Gastrocnemius medialis (tissue), 4 donors: ENCODE measurements at regions not wholly inside any gene's neighbourhood (a gene's known extent, or its start where the extent isn't known, plus 50 kb on each side); places are given as distances from the start of the nearest gene placed in this dataset.

Experiments
- POLR2A ChIP-seq, 2 donors: fragments of 450-650 bp; IDR thresholded peaks; one replicate each; pipeline ENCODE4 v1.6.1; 2017; ENCODE audit warnings: antibody characterized with exemption in 2 of 2, mild to moderate bottlenecking in 2 of 2, moderate library complexity in 2 of 2
- TF ChIP-seq, protein P1 (sequence below), 5 experiments: fragments of 450-650 bp in 3 of 5; fragments of 200-600 bp in 2 of 5; sonication (generic) in 2 of 5; IDR thresholded peaks in 4 of 5; conservative IDR thresholded peaks in 1 of 5; 1 replicate in 4 of 5; 2 replicates in 1 of 5; pipeline ENCODE4 v1.5.1; 2016 to 2019; ENCODE audit warnings: antibody characterized with exemption in 5 of 5, mild to moderate bottlenecking in 3 of 5, moderate library complexity in 3 of 5

DNA sequence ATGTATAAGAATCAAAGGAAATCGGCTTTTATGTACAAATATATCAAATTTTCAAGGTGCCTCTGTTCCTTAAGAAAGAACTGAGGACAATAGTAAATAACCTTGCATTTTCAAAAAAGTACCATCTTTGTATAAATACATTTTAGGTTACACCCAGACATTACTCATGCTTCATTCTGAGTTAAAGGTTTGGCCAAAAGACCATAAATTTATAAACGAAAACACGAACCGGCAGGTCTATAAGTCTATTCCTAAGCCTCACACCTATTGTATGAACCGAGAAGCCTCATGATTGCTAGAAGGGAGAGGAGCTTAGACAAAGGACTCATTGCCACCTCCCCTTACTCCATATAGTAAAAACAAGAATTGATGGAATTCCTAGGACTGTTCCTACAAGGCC lies 94.6 kb upstream of the PSMD7 start:
- TF ChIP-seq, protein P1, sequence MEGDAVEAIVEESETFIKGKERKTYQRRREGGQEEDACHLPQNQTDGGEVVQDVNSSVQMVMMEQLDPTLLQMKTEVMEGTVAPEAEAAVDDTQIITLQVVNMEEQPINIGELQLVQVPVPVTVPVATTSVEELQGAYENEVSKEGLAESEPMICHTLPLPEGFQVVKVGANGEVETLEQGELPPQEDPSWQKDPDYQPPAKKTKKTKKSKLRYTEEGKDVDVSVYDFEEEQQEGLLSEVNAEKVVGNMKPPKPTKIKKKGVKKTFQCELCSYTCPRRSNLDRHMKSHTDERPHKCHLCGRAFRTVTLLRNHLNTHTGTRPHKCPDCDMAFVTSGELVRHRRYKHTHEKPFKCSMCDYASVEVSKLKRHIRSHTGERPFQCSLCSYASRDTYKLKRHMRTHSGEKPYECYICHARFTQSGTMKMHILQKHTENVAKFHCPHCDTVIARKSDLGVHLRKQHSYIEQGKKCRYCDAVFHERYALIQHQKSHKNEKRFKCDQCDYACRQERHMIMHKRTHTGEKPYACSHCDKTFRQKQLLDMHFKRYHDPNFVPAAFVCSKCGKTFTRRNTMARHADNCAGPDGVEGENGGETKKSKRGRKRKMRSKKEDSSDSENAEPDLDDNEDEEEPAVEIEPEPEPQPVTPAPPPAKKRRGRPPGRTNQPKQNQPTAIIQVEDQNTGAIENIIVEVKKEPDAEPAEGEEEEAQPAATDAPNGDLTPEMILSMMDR (IDR thresholded peaks at IDR 0.05 in 4 of 5, conservative IDR thresholded peaks at IDR 0.05 in 1 of 5), result no peak
- TF ChIP-seq POLR2A (IDR thresholded peaks at IDR 0.05), result no peak
